Epithelial cell of esophagus (primary cell): ENCODE measurements at regions not wholly inside any gene's neighbourhood (a gene's known extent, or its start where the extent isn't known, plus 50 kb on each side); places are given as distances from the start of the nearest gene placed in this dataset.

Experiments
- DNase-seq: peaks from one replicate; pipeline ENCODE4 v3.0.0; 2010; ENCODE audit warnings: low read depth
- H3K4me3 ChIP-seq: 2 replicates; pipeline ENCODE4 v1.5.1; 2011; ENCODE audit warnings: mild to moderate bottlenecking, low read length, control low read depth
- CTCF ChIP-seq: IDR thresholded peaks from 2 replicates; pipeline ENCODE4 v1.5.1; 2011; ENCODE audit warnings: low read depth, mild to moderate bottlenecking, low read length, control low read depth, inconsistent platforms; ENCODE audit not compliant: insufficient read depth; ENCODE audit errors: missing control alignments

- DNase-seq, result no peak
- no peak for TF ChIP-seq CTCF
- no peak overlapping the region for H3K4me3 ChIP-seq
Observed at GRCh38 chr14:45519766-45520165, 266.8 kb upstream of the MIS18BP1 start.

GRCh38 chr14:45492876-45493275 is 239.9 kb upstream of the MIS18BP1 start:
- no peak for TF ChIP-seq CTCF
- DNase-seq, result peak; percentile 6
- H3K4me3 ChIP-seq, result no peak overlapping the region

- H3K4me3 ChIP-seq, result no peak overlapping the region
- DNase-seq, result no peak
- no peak for TF ChIP-seq CTCF
Observed at GRCh38 chr14:45491914-45492313, 238.9 kb upstream of the MIS18BP1 start.

- DNase-seq, result no peak
- no peak overlapping the region for H3K4me3 ChIP-seq
- TF ChIP-seq CTCF, result no peak
Observed at GRCh38 chr14:45486599-45486998, 233.6 kb upstream of the MIS18BP1 start.

- TF ChIP-seq CTCF, result no peak
- no peak overlapping the region for H3K4me3 ChIP-seq
- DNase-seq, result no peak
Observed at GRCh38 chr14:45467023-45467422, 214.0 kb upstream of the MIS18BP1 start.

- DNase-seq, result no peak
- TF ChIP-seq CTCF, result no peak
- no peak overlapping the region for H3K4me3 ChIP-seq
Observed at GRCh38 chr14:45434221-45434620, 181.2 kb upstream of the MIS18BP1 start.

- DNase-seq, result peak; percentile 59
- no peak overlapping the region for H3K4me3 ChIP-seq
- peak; percentile 69 for TF ChIP-seq CTCF
Observed at GRCh38 chr14:45426685-45427282, 173.8 kb upstream of the MIS18BP1 start.
